Testis (tissue), 2 donors: ENCODE measurements at regions not wholly inside any gene's neighbourhood (a gene's known extent, or its start where the extent isn't known, plus 50 kb on each side); places are given as distances from the start of the nearest gene placed in this dataset.

Experiments
- CTCF ChIP-seq, 3 experiments: fragments of 450-650 bp in 2 of 3; fragments of 200-600 bp in 1 of 3; sonication (generic) in 1 of 3; IDR thresholded peaks; one replicate each; pipeline ENCODE4 v1.5.1; 2016 to 2019; ENCODE audit warnings: antibody characterized with exemption in 3 of 3, mild to moderate bottlenecking in 2 of 3, moderate library complexity in 1 of 3
- POLR2A ChIP-seq: fragments of 450-650 bp; IDR thresholded peaks from one replicate; pipeline ENCODE4 v1.6.1; 2017; ENCODE audit warnings: antibody characterized with exemption, mild to moderate bottlenecking, moderate library complexity

DNA sequence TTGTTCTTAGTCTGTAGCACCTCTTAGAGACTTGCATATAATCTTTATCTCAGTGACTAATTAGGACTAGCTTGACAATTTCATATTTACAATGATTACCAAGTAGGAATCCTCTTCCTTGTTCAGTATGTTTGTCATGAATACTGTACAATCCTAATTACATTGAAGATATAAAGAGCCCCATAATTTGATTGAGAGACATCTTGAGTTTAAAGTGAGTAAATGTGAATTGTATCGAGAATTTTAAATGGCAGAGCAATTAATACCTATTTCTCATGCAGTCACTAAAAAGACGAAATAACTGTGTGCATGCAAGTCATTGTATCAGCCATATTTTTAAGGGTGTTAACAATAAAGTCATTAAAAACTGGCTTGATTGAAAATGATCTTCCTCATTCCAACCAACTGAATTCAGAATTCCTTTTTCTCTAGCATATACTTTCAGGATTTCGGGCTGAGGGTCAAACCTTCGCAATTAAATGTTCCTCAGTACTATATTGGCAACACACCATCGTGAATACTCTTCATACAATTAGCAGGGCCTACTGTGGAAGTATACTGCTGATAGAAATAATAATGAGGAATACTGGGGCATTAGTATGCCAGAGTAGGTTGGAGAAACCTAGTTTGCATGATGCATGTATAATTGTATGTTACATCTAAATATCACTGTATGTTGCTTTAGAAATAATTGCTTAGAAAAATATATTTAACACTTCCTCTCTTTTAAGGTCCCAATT lies 284.7 kb upstream of the TMEM161B start:
- TF ChIP-seq CTCF (IDR thresholded peaks at IDR 0.05) (no peak), POLR2A (no peak)
